HepG2 (cell line): ENCODE measurements at regions not wholly inside any gene's neighbourhood (a gene's known extent, or its start where the extent isn't known, plus 50 kb on each side); places are given as distances from the start of the nearest gene placed in this dataset.
A peak's percentile ranks its signal among the peaks of the same experiment; 100 is the strongest.
"Not testable (repeated sequence)": the region's sequence is repeated elsewhere in the genome, so short reads cannot be mapped to it uniquely, and the experiment has no call there.

ENCODE experiments used
- ATAC-seq: fragments of 200-7000 bp; cut with Tn5 transposase; 3 replicates; pipeline ENCODE4 v1.9.1; 2020; ENCODE audit warnings: mild to moderate bottlenecking, moderate library complexity
- BruUV-seq: library from RNA; stranded (reverse); fragments of 400-500 nt; replicated peaks from 2 replicates; lab custom pipeline; 2021; lab: Mats Ljungman, UMichigan
- CTCF ChIA-PET: fragments of 300-600 bp; formaldehyde crosslinking; extraction: SDS; loops from one replicate; lab custom pipeline; 2021; ENCODE audit warnings: low total read pairs, inconsistent platforms, low intra/inter-chr PET ratio; lab: Yijun Ruan, JAX
- POLR2A ChIA-PET: fragments of 350-600 bp; sonication (Branson Sonifier 250); formaldehyde crosslinking; loops from one replicate; lab custom pipeline; 2020; ENCODE audit warnings: antibody characterized with exemption, inconsistent platforms; lab: Yijun Ruan, JAX
- DNase-seq: peaks from one replicate; pipeline ENCODE4 v3.0.0-alpha.2; 2015; ENCODE audit warnings: low spot score
- FAIRE-seq: peaks from 3 replicates; lab custom pipeline; 2011; peaks lifted over from hg19 to GRCh38; lab: Jason Lieb, UNC
- H2AFZ ChIP-seq: one replicate; pipeline ENCODE4 v1.6.1; 2011; ENCODE audit warnings: low read length, inconsistent platforms
- H3K27ac ChIP-seq: fragments of 300-600 bp; 3 replicates; pipeline ENCODE4 v1.8.0; 2011; ENCODE audit warnings: mixed run types, mild to moderate bottlenecking, mixed read lengths, low read length, inconsistent platforms; ENCODE audit not compliant: insufficient read depth; ENCODE audit errors: extremely low read length
- H3K27me3 ChIP-seq, 2 experiments: fragments of 200-600 bp in 1 of 2; 2 replicates in 1 of 2; 3 replicates in 1 of 2; pipeline versions ENCODE4 v1.6.0 to v1.8.0; 2011; ENCODE audit warnings: low read length in 2 of 2, mild to moderate bottlenecking in 2 of 2, moderate library complexity in 2 of 2, inconsistent platforms in 1 of 2; ENCODE audit not compliant: insufficient read depth in 2 of 2, control insufficient read depth in 1 of 2
- H3K36me3 ChIP-seq, 2 experiments: fragments of 200-600 bp in 1 of 2; replicated peaks in 1 of 2; 2 replicates in 1 of 2; 3 replicates in 1 of 2; pipeline versions ENCODE4 v1.5.1 to v1.8.0; 2011; ENCODE audit warnings: low read length in 2 of 2, inconsistent platforms in 1 of 2; ENCODE audit not compliant: insufficient read depth in 2 of 2, control insufficient read depth in 1 of 2
- H3K4me1 ChIP-seq: 2 replicates; pipeline ENCODE4 v1.5.1; 2012; ENCODE audit warnings: low read length, inconsistent platforms; ENCODE audit not compliant: insufficient read depth
- H3K4me2 ChIP-seq: 2 replicates; pipeline ENCODE4 v1.6.0; 2011; ENCODE audit warnings: low read depth, low read length, inconsistent platforms
- H3K4me3 ChIP-seq, 3 experiments: fragments of 200-600 bp in 1 of 3; sonication (generic), shearing (Covaris generic) in 1 of 3; replicated peaks in 1 of 3; 2 replicates each; pipeline ENCODE4 v1.5.1; 2011 to 2016; ENCODE audit warnings: low read length in 3 of 3, inconsistent platforms in 2 of 3, low read depth in 2 of 3, mild to moderate bottlenecking in 2 of 3, control low read depth in 1 of 3, mixed read lengths in 1 of 3; ENCODE audit not compliant: insufficient read depth in 1 of 3
- H3K79me2 ChIP-seq: one replicate; pipeline ENCODE4 v1.6.1; 2011; ENCODE audit warnings: low read length, inconsistent platforms; ENCODE audit not compliant: insufficient read depth
- H3K9ac ChIP-seq: 2 replicates; pipeline ENCODE4 v1.6.0; 2011; ENCODE audit warnings: mild to moderate bottlenecking, low read depth, low read length, inconsistent platforms; ENCODE audit not compliant: insufficient read depth
- H3K9me3 ChIP-seq: 2 replicates; pipeline ENCODE4 v1.5.1; 2012; ENCODE audit warnings: mild to moderate bottlenecking, low read length
- H4K20me1 ChIP-seq: 2 replicates; pipeline ENCODE4 v1.6.0; 2011; ENCODE audit warnings: inconsistent platforms, mild to moderate bottlenecking, low read length, moderate library complexity; ENCODE audit not compliant: insufficient read depth
- WGBS: methylation state at CpG from one replicate; pipeline ENCODE4 v1.1.6; 2017; ENCODE audit warnings: low lambda C conversion rate; 5-methylcytosine and 5-hydroxymethylcytosine counted together
- in situ Hi-C: cut with HindIII; loops from 2 replicates; pipeline ENCODE4 v1.10.0; 2017; ENCODE audit warnings: low pct_unique_long_range_greater_than_20kb; ENCODE audit not compliant: extremely low pct_ligation_motif_present
- intact Hi-C: fragments of 100-400 bp; cut with micrococcal nuclease; formaldehyde crosslinking; loops from one replicate; pipeline ENCODE4 v1.10.0; 2022; ENCODE audit not compliant: unreplicated experiment

- H3K9me3 ChIP-seq, BruUV-seq, intact Hi-C loops, CTCF ChIA-PET, in situ Hi-C loops, POLR2A ChIA-PET, H2AFZ ChIP-seq, ATAC-seq, H3K79me2 ChIP-seq, H3K4me1 ChIP-seq, DNase-seq, H3K4me2 ChIP-seq, H3K36me3 ChIP-seq, H3K9ac ChIP-seq, H3K4me3 ChIP-seq, H3K27ac ChIP-seq, H4K20me1 ChIP-seq, H3K27me3 ChIP-seq, FAIRE-seq: not testable (repeated sequence)
- no CpG with 5 or more reads among the region's 4 CpGs for WGBS
These were observed 1540.6 kb downstream of the SPATA31A7 start for GRCh38 chr9:62730229-62731000.

DNA sequence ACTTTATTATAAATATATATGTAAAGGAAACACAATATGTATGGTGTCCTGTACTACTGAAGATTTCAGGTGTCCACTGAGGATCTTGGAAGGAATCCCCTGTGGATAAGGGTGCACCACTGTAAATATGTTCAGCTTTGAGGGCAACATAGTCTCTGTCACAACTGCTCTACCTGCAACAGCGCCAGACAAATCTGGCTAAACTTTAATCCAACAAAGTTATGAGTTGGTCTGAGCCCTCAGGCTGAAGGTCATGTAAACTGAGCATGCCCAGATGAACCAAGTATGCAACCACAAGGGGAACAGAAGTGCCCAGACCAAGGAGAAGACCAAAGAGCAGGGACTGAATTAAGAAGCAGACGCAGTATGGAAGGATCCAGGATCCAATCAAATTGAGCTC lies 1541.2 kb downstream of the SPATA31A7 start:
- H3K4me3 ChIP-seq, H3K9me3 ChIP-seq, intact Hi-C loops, BruUV-seq, H3K4me2 ChIP-seq, H3K79me2 ChIP-seq, H3K27me3 ChIP-seq, POLR2A ChIA-PET, H3K4me1 ChIP-seq, H2AFZ ChIP-seq, in situ Hi-C loops, H4K20me1 ChIP-seq, FAIRE-seq, H3K9ac ChIP-seq, CTCF ChIA-PET, DNase-seq, H3K27ac ChIP-seq, H3K36me3 ChIP-seq: not testable (repeated sequence)
- WGBS, result no CpG with 5 or more reads among the region's 2 CpGs
- ATAC-seq, result peak; percentile 78

GRCh38 chr9:62737004-62737606 lies 1547.3 kb downstream of the SPATA31A7 start:
- CTCF ChIA-PET, H3K4me1 ChIP-seq, H3K27me3 ChIP-seq, H3K36me3 ChIP-seq, H2AFZ ChIP-seq, ATAC-seq, FAIRE-seq, in situ Hi-C loops, H3K9me3 ChIP-seq, H3K4me2 ChIP-seq, POLR2A ChIA-PET, BruUV-seq, H3K4me3 ChIP-seq, intact Hi-C loops, H3K79me2 ChIP-seq, H4K20me1 ChIP-seq, H3K27ac ChIP-seq, DNase-seq, H3K9ac ChIP-seq: not testable (repeated sequence)
- 0% methylated on average over 1 of the region's 2 CpGs for WGBS

GRCh38 chr9:62737915-62738314 lies 1548.1 kb downstream of the SPATA31A7 start:
- H3K9ac ChIP-seq, ATAC-seq, CTCF ChIA-PET, H3K79me2 ChIP-seq, POLR2A ChIA-PET, H3K4me3 ChIP-seq, in situ Hi-C loops, H3K9me3 ChIP-seq, BruUV-seq, H3K4me1 ChIP-seq, intact Hi-C loops, H2AFZ ChIP-seq, DNase-seq, H3K27ac ChIP-seq, H3K36me3 ChIP-seq, H4K20me1 ChIP-seq, FAIRE-seq, H3K4me2 ChIP-seq, H3K27me3 ChIP-seq: not testable (repeated sequence)
- 20% methylated on average over 10 of the region's 24 CpGs for WGBS
